ENCODE measurements at regions not wholly inside any gene's neighbourhood (a gene's known extent, or its start where the extent isn't known, plus 50 kb on each side); places are given as distances from the start of the nearest gene placed in this dataset.

DNA sequence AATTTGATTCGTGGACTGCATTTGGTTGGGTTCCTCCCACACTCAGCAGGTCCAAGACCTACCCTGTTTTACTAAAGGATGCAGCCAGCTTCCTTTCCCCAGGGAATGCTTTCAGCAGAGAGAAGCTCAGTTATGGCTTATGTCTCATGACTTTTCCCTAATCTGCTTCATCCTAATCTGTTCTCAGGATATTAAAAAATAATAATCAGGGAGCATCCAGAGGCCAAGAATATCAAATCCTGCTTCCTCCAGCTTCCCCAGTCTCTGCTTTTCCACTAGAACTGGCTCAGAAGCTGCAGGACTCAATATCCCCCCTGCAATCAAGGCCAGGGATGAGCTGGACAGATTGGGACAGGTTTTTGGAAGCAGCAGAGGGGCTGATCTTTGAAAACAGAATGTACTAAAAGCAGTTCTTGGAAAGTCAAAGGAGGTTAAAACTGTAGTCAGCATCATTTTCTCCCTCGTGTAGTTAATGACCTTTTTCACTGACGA lies 326.9 kb upstream of the TNP1 start:
- H3K27ac ChIP-seq = no peak overlapping the region
- TF ChIP-seq, protein P1, sequence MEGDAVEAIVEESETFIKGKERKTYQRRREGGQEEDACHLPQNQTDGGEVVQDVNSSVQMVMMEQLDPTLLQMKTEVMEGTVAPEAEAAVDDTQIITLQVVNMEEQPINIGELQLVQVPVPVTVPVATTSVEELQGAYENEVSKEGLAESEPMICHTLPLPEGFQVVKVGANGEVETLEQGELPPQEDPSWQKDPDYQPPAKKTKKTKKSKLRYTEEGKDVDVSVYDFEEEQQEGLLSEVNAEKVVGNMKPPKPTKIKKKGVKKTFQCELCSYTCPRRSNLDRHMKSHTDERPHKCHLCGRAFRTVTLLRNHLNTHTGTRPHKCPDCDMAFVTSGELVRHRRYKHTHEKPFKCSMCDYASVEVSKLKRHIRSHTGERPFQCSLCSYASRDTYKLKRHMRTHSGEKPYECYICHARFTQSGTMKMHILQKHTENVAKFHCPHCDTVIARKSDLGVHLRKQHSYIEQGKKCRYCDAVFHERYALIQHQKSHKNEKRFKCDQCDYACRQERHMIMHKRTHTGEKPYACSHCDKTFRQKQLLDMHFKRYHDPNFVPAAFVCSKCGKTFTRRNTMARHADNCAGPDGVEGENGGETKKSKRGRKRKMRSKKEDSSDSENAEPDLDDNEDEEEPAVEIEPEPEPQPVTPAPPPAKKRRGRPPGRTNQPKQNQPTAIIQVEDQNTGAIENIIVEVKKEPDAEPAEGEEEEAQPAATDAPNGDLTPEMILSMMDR (IDR thresholded peaks at IDR 0.05) = no peak
- TF ChIP-seq ZFX (IDR thresholded peaks at IDR 0.05; ENCODE audit: borderline replicate concordance) = no peak

DNA sequence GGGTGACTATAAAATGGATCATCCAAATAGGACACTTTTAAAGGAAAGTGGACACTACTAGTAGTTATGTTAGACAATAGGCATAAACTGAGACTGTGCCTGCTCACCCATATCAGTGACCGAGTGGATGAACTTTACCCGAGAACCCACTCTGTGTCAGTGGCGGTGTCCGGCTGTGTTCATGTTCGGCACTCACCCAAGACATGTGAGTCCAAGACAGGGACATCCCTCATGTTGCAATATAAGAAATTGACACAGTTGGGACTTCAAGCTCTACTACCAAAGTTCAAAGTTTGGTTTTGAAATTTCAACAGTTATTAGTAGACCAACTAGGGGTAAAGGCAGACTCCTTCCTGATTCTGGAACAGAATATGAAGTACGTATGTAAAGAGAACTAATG lies 326.3 kb upstream of the TNP1 start:
- TF ChIP-seq ZFX (IDR thresholded peaks at IDR 0.05; ENCODE audit: borderline replicate concordance) = no peak
- TF ChIP-seq, protein P1 (IDR thresholded peaks at IDR 0.05) = no peak
- H3K27ac ChIP-seq = no peak overlapping the region

DNA sequence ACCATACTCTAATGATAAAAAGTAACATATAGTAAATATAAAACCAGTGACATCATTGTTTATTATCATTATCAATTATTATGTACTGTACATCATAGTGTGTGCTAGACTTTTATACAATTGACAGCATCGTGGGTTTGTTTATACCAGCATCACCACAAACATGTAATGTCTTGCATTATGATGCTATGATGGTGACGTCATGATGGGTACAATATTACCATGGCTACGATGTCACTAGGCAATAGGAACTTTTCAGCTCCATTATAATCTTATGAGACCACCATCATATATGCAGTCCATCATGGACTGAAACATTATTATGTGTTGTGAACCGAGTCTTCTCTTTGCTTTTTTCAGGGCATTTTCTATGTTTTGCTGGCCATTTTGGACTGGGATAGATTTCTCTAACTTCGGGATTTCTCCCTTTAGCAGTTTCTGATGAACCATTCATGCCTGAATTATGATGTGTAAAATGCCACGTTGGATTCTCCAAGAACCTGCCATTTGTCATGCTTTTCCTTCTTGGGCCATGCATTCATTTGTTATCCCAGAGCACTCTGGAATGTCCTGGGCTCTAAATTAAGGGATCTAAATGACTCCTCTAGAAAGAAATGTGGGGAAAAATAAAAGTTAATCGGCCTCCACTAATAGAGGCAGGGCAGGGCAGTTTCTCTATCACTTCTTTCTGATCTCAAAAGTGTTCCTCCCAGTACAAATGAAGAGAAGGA lies 325.6 kb upstream of the TNP1 start:
- TF ChIP-seq, protein P1 (IDR thresholded peaks at IDR 0.05) = no peak
- no peak for TF ChIP-seq ZFX (IDR thresholded peaks at IDR 0.05; ENCODE audit: borderline replicate concordance)
- no peak overlapping the region for H3K27ac ChIP-seq

DNA sequence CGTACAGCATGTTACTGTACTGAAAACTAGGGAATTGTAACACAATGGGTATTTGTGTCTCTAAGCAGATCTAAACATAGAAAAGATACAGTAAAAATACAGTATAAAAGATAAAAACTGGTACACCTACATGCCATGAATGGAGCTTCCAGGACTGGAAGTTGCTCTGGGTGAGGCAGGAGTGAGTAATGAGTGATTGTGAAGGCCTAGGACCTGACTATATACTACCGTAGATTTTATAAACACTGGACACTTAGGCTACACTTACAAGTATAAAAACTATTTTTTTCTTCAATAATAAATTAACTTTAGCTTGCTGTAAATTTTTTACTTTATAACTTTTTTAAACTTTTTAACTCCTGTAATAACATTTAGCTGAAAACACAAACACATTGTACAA lies 324.4 kb upstream of the TNP1 start:
- no peak overlapping the region for H3K27ac ChIP-seq
- TF ChIP-seq, protein P1 (IDR thresholded peaks at IDR 0.05) = no peak
- no peak for TF ChIP-seq ZFX (IDR thresholded peaks at IDR 0.05; ENCODE audit: borderline replicate concordance)

DNA sequence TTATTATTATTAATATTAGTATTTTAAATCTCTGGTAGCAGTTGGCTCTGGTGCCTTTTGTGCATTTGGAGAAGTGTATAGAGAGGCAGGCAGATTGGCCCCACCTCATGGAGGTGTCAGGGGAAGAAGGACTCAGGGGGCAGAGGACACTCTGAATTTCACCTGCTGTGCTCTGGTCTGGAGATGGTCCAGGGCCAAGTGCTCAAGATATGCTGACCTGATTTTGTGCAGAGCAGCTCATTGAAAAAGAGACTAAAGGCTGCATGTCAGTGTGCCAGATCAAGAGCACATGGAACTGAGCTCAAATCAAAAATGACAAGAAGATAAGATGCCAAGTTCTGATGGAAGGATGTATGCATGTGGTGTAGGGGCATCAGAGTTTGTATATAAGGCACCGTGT lies 323.6 kb upstream of the TNP1 start:
- H3K27ac ChIP-seq = no peak overlapping the region
- TF ChIP-seq, protein P1 (IDR thresholded peaks at IDR 0.05) = no peak
- no peak for TF ChIP-seq ZFX (IDR thresholded peaks at IDR 0.05; ENCODE audit: borderline replicate concordance)

DNA sequence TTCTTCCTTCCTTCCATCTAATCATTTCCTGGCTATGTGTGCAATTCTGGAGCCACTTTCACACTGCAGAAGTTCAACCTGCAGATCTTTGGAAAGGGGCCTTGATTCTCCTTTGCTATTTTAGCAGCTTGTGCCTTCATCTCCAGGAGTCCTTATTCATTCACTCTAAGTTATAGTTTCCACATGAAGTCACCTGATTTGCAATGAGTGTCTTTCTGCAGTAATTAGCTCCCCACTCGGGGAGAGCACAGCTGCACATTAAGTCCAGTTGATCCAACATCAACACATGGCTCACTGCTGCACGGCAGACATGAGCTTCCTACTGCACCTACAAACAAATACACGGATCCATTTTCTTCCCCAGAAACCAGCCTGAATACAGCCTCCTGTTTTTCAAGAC lies 323.1 kb upstream of the TNP1 start:
- H3K27ac ChIP-seq = no peak overlapping the region
- TF ChIP-seq ZFX (IDR thresholded peaks at IDR 0.05; ENCODE audit: borderline replicate concordance) = no peak
- TF ChIP-seq, protein P1 (IDR thresholded peaks at IDR 0.05) = no peak

DNA sequence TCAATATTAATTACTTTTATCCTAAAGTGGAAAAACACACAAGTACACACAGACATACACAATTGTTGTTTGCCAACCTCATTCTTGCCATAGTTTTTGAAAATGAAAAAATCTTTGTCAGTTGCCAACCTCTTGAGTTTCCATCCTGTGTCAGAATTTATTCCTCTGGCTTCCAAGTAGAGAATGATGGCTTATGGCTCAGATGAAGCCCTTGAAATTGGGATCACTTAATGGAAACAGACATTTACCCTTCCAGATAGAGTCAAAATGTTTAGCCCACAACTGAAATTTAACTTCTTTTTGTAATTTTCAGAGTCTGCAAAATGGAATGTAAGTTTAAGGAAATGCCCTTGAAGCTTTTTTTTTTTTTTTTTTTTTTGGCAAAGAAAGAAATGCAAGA lies 321.6 kb upstream of the TNP1 start:
- no peak overlapping the region for H3K27ac ChIP-seq
- TF ChIP-seq, protein P1 (IDR thresholded peaks at IDR 0.05) = no peak
- no peak for TF ChIP-seq ZFX (IDR thresholded peaks at IDR 0.05; ENCODE audit: borderline replicate concordance)
